HepG2 (cell line): ENCODE measurements at regions not wholly inside any gene's neighbourhood (a gene's known extent, or its start where the extent isn't known, plus 50 kb on each side); places are given as distances from the start of the nearest gene placed in this dataset.

Experiments
- ATAC-seq: fragments of 200-7000 bp; cut with Tn5 transposase; 3 replicates; pipeline ENCODE4 v1.9.1; 2020; ENCODE audit warnings: mild to moderate bottlenecking, moderate library complexity
- BruUV-seq: library from RNA; stranded (reverse); fragments of 400-500 nt; replicated peaks from 2 replicates; lab custom pipeline; 2021; lab: Mats Ljungman, UMichigan
- CTCF ChIA-PET: fragments of 300-600 bp; formaldehyde crosslinking; extraction: SDS; loops from one replicate; lab custom pipeline; 2021; ENCODE audit warnings: low total read pairs, inconsistent platforms, low intra/inter-chr PET ratio; lab: Yijun Ruan, JAX
- POLR2A ChIA-PET: fragments of 350-600 bp; sonication (Branson Sonifier 250); formaldehyde crosslinking; loops from one replicate; lab custom pipeline; 2020; ENCODE audit warnings: antibody characterized with exemption, inconsistent platforms; lab: Yijun Ruan, JAX
- DNase-seq: peaks from one replicate; pipeline ENCODE4 v3.0.0-alpha.2; 2015; ENCODE audit warnings: low spot score
- FAIRE-seq: peaks from 3 replicates; lab custom pipeline; 2011; peaks lifted over from hg19 to GRCh38; lab: Jason Lieb, UNC
- H2AFZ ChIP-seq: one replicate; pipeline ENCODE4 v1.6.1; 2011; ENCODE audit warnings: low read length, inconsistent platforms
- H3K27ac ChIP-seq: fragments of 300-600 bp; 3 replicates; pipeline ENCODE4 v1.8.0; 2011; ENCODE audit warnings: mixed run types, mild to moderate bottlenecking, mixed read lengths, low read length, inconsistent platforms; ENCODE audit not compliant: insufficient read depth; ENCODE audit errors: extremely low read length
- H3K27me3 ChIP-seq, 2 experiments: fragments of 200-600 bp in 1 of 2; 2 replicates in 1 of 2; 3 replicates in 1 of 2; pipeline versions ENCODE4 v1.6.0 to v1.8.0; 2011; ENCODE audit warnings: low read length in 2 of 2, mild to moderate bottlenecking in 2 of 2, moderate library complexity in 2 of 2, inconsistent platforms in 1 of 2; ENCODE audit not compliant: insufficient read depth in 2 of 2, control insufficient read depth in 1 of 2
- H3K36me3 ChIP-seq, 2 experiments: fragments of 200-600 bp in 1 of 2; replicated peaks in 1 of 2; 2 replicates in 1 of 2; 3 replicates in 1 of 2; pipeline versions ENCODE4 v1.5.1 to v1.8.0; 2011; ENCODE audit warnings: low read length in 2 of 2, inconsistent platforms in 1 of 2; ENCODE audit not compliant: insufficient read depth in 2 of 2, control insufficient read depth in 1 of 2
- H3K4me1 ChIP-seq: 2 replicates; pipeline ENCODE4 v1.5.1; 2012; ENCODE audit warnings: low read length, inconsistent platforms; ENCODE audit not compliant: insufficient read depth
- H3K4me2 ChIP-seq: 2 replicates; pipeline ENCODE4 v1.6.0; 2011; ENCODE audit warnings: low read depth, low read length, inconsistent platforms
- H3K4me3 ChIP-seq, 3 experiments: fragments of 200-600 bp in 1 of 3; sonication (generic), shearing (Covaris generic) in 1 of 3; replicated peaks in 1 of 3; 2 replicates each; pipeline ENCODE4 v1.5.1; 2011 to 2016; ENCODE audit warnings: low read length in 3 of 3, inconsistent platforms in 2 of 3, low read depth in 2 of 3, mild to moderate bottlenecking in 2 of 3, control low read depth in 1 of 3, mixed read lengths in 1 of 3; ENCODE audit not compliant: insufficient read depth in 1 of 3
- H3K79me2 ChIP-seq: one replicate; pipeline ENCODE4 v1.6.1; 2011; ENCODE audit warnings: low read length, inconsistent platforms; ENCODE audit not compliant: insufficient read depth
- H3K9ac ChIP-seq: 2 replicates; pipeline ENCODE4 v1.6.0; 2011; ENCODE audit warnings: mild to moderate bottlenecking, low read depth, low read length, inconsistent platforms; ENCODE audit not compliant: insufficient read depth
- H3K9me3 ChIP-seq: 2 replicates; pipeline ENCODE4 v1.5.1; 2012; ENCODE audit warnings: mild to moderate bottlenecking, low read length
- H4K20me1 ChIP-seq: 2 replicates; pipeline ENCODE4 v1.6.0; 2011; ENCODE audit warnings: inconsistent platforms, mild to moderate bottlenecking, low read length, moderate library complexity; ENCODE audit not compliant: insufficient read depth
- GFI1 ChIP-seq: sonication (generic); formaldehyde crosslinking; IDR thresholded peaks from 2 replicates; pipeline ENCODE4 v1.5.0; 2020; ENCODE audit warnings: missing genetic modification reagents, mild to moderate bottlenecking, borderline replicate concordance
- RNF2 ChIP-seq: fragments of 450-650 bp; conservative IDR thresholded peaks from 2 replicates; pipeline ENCODE4 v1.6.1; 2016; ENCODE audit warnings: low read depth
- SNAI1 ChIP-seq: sonication (generic); formaldehyde crosslinking; IDR thresholded peaks from 2 replicates; pipeline ENCODE4 v1.5.0; 2020; ENCODE audit warnings: mild to moderate bottlenecking, missing genetic modification reagents, borderline replicate concordance
- SOX5 ChIP-seq: IDR thresholded peaks from 2 replicates; pipeline ENCODE4 v1.6.1; 2016; ENCODE audit warnings: borderline replicate concordance
- ZBTB20 ChIP-seq: sonication (generic); formaldehyde crosslinking; IDR thresholded peaks from 2 replicates; pipeline ENCODE4 v1.8.1; 2023; ENCODE audit warnings: missing genetic modification reagents, low read depth, mild to moderate bottlenecking, borderline replicate concordance
- ZNF260 ChIP-seq: sonication (generic); formaldehyde crosslinking; IDR thresholded peaks from 2 replicates; pipeline ENCODE4 v1.4.0; 2020; ENCODE audit warnings: missing genetic modification reagents, low read depth, mild to moderate bottlenecking, borderline replicate concordance
- ZNF335 ChIP-seq: sonication (generic); formaldehyde crosslinking; IDR thresholded peaks from 2 replicates; pipeline ENCODE4 v1.4.0; 2020; ENCODE audit warnings: missing genetic modification reagents
- ZNF343 ChIP-seq: sonication (generic); formaldehyde crosslinking; IDR thresholded peaks from 2 replicates; pipeline ENCODE4 v1.4.0; 2020; ENCODE audit warnings: mild to moderate bottlenecking, missing genetic modification reagents
- WGBS: methylation state at CpG from one replicate; pipeline ENCODE4 v1.1.6; 2017; ENCODE audit warnings: low lambda C conversion rate; 5-methylcytosine and 5-hydroxymethylcytosine counted together
- in situ Hi-C: cut with HindIII; loops from 2 replicates; pipeline ENCODE4 v1.10.0; 2017; ENCODE audit warnings: low pct_unique_long_range_greater_than_20kb; ENCODE audit not compliant: extremely low pct_ligation_motif_present
- intact Hi-C: fragments of 100-400 bp; cut with micrococcal nuclease; formaldehyde crosslinking; loops from one replicate; pipeline ENCODE4 v1.10.0; 2022; ENCODE audit not compliant: unreplicated experiment
- TF ChIP-seq, protein P1 (sequence below): sonication (generic); formaldehyde crosslinking; IDR thresholded peaks from 2 replicates; pipeline ENCODE4 v1.4.0; 2020; ENCODE audit warnings: mild to moderate bottlenecking, missing genetic modification reagents
- TF ChIP-seq, protein P2 (sequence below): sonication (generic); formaldehyde crosslinking; IDR thresholded peaks from 2 replicates; pipeline ENCODE4 v1.4.0; 2020; ENCODE audit warnings: missing genetic modification reagents
- TF ChIP-seq, protein P3 (sequence below): sonication (generic); formaldehyde crosslinking; conservative IDR thresholded peaks from 2 replicates; pipeline ENCODE4 v1.8.0; 2022; ENCODE audit warnings: low read depth, missing genetic modification reagents
- TF ChIP-seq, protein P4 (sequence below): sonication (generic); formaldehyde crosslinking; IDR thresholded peaks from 2 replicates; pipeline ENCODE4 v1.5.0; 2020; ENCODE audit warnings: missing genetic modification reagents

DNA sequence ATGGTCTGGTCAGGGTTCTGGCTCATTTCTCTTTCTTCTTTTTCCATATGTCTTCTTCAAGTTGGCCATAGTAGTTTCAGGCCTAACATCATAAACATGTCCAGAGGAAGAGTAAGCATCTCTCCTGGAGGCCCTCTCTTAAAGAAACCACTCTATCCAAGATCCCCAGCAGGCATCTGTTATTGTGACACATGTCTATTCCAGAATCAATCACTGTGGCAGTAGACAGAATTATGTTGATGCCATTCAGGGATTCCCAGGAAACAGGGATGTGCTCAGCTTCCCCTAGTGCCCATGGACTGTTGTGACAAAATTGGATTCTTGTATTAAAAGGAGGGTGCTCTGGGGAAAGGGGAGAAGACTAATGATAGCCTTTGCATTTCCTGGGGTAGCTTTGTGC, 224.0 kb downstream of the HNRNPD start (continued):
- no peak for TF ChIP-seq ZNF335 (CRISPR knock-in tag)
- no peak for TF ChIP-seq ZNF260 (CRISPR knock-in tag)
- no peak for TF ChIP-seq ZNF343 (CRISPR knock-in tag)
- TF ChIP-seq, protein P1, sequence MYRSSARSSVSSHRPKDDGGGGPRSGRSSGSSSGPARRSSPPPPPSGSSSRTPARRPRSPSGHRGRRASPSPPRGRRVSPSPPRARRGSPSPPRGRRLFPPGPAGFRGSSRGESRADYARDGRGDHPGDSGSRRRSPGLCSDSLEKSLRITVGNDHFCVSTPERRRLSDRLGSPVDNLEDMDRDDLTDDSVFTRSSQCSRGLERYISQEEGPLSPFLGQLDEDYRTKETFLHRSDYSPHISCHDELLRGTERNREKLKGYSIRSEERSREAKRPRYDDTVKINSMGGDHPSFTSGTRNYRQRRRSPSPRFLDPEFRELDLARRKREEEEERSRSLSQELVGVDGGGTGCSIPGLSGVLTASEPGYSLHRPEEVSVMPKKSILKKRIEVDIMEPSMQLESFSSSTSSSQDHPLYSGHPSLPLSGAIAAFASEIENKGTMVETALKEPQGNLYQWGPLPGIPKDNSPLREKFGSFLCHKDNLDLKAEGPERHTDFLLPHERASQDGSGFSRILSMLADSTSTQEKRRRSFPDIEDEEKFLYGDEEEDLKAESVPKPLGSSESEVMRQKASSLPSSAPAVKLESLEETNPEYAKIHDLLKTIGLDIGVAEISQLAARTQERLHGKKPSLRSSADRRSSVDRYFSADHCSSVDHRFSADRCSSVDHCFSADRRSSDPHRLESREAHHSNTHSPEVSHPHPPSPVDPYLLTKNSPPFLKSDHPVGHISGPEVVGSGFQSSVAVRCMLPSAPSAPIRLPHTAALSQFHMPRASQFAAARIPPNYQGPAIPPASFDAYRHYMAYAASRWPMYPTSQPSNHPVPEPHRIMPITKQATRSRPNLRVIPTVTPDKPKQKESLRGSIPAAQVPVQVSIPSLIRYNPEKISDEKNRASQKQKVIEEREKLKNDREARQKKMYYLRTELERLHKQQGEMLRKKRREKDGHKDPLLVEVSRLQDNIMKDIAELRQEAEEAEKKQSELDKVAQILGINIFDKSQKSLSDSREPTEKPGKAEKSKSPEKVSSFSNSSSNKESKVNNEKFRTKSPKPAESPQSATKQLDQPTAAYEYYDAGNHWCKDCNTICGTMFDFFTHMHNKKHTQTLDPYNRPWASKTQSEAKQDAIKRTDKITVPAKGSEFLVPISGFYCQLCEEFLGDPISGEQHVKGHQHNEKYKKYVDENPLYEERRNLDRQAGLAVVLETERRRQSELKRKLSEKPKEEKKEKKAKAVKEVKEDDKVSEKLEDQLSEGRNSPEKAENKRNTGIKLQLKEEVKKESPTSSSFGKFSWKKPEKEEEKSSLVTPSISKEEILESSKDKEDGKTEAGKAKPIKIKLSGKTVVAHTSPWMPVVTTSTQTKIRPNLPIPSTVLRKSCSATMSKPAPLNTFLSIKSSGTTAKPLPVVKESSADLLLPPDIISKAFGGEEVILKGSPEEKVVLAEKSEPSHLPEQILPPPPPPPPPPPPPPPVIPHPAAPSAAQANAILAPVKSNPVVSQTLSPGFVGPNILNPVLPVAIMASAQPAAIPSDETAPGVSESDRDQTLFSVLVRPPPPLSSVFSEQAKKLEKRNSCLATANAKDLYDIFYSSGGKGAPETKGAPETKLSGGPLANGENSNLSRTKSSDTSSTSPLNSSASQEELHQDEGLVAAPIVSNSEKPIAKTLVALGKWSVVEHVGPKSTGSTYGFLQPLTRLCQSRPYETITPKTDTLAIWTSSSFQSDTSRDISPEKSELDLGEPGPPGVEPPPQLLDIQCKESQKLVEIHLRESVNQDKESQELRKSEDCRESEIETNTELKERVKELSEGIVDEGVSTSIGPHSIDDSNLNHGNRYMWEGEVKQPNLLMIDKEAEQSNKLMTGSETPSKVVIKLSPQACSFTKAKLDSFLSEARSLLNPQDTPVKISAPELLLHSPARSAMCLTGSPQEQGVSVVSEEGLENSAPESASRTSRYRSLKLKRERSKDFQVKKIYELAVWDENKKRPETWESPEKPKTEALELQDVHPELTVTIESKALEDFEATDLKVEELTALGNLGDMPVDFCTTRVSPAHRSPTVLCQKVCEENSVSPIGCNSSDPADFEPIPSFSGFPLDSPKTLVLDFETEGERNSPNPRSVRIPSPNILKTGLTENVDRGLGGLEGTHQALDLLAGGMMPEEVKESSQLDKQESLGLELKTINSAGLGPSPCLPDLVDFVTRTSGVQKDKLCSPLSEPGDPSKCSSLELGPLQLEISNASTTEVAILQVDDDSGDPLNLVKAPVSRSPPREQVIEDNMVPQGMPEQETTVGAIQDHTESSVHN (CRISPR knock-in tag), result no peak
- TF ChIP-seq SOX5 (CRISPR knock-in tag), result no peak
- no peak for TF ChIP-seq RNF2
- TF ChIP-seq, all 625 proteins: peak for 0

DNA sequence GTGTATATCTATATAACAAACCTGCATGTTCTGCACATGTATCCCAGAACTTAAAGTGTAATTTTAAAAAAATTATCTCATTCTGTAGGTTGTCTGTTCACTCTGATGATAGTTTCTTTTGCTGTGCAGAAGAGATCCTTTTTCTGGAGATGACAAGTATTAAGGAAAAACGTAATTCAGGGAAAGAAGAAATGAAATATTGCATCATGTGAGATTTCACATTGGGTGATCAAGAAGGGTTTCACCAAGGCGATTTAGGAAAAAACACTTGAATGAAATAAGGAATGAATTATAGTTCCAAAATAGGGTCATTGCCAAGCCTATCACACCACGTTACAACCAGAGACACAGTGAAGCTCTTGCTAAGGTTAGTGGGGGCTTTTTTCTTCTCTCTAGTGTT, 227.9 kb downstream of the HNRNPD start:
- no peak overlapping the region for H3K4me2 ChIP-seq
- ATAC-seq (no peak), DNase-seq (no peak), FAIRE-seq (no peak)
- CTCF ChIA-PET, result no interaction called here
- no peaks in the 10 kb centered on the region for H3K9me3 ChIP-seq
- H3K27ac ChIP-seq, result no peak overlapping the region
- in situ Hi-C loops (no loop called here), intact Hi-C loops (no loop called here)
- H3K4me3 ChIP-seq, result no peak overlapping the region
- POLR2A ChIA-PET, result no interaction called here
- H3K36me3 ChIP-seq, result no peaks in the 10 kb centered on the region
- no peaks in the 10 kb centered on the region for H3K27me3 ChIP-seq
- no TSS peak for BruUV-seq
- H4K20me1 ChIP-seq, result no peaks in the 10 kb centered on the region
- H3K4me1 ChIP-seq, result no peaks in the 10 kb centered on the region
- no peak overlapping the region for H2AFZ ChIP-seq
- no peak overlapping the region for H3K9ac ChIP-seq
- under 1% methylated on average over 3 of the region's 3 CpGs for WGBS
- no peaks in the 10 kb centered on the region for H3K79me2 ChIP-seq
- TF ChIP-seq, protein P2, sequence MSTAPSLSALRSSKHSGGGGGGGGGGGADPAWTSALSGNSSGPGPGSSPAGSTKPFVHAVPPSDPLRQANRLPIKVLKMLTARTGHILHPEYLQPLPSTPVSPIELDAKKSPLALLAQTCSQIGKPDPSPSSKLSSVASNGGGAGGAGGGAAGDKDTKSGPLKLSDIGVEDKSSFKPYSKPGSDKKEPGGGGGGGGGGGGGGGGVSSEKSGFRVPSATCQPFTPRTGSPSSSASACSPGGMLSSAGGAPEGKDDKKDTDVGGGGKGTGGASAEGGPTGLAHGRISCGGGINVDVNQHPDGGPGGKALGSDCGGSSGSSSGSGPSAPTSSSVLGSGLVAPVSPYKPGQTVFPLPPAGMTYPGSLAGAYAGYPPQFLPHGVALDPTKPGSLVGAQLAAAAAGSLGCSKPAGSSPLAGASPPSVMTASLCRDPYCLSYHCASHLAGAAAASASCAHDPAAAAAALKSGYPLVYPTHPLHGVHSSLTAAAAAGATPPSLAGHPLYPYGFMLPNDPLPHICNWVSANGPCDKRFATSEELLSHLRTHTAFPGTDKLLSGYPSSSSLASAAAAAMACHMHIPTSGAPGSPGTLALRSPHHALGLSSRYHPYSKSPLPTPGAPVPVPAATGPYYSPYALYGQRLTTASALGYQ, result no peak
- no peak for TF ChIP-seq ZBTB20
- TF ChIP-seq, protein P3, sequence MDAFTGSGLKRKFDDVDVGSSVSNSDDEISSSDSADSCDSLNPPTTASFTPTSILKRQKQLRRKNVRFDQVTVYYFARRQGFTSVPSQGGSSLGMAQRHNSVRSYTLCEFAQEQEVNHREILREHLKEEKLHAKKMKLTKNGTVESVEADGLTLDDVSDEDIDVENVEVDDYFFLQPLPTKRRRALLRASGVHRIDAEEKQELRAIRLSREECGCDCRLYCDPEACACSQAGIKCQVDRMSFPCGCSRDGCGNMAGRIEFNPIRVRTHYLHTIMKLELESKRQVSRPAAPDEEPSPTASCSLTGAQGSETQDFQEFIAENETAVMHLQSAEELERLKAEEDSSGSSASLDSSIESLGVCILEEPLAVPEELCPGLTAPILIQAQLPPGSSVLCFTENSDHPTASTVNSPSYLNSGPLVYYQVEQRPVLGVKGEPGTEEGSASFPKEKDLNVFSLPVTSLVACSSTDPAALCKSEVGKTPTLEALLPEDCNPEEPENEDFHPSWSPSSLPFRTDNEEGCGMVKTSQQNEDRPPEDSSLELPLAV (CRISPR knock-in tag), result no peak
- TF ChIP-seq GFI1 (CRISPR knock-in tag), result no peak
- no peak for TF ChIP-seq SNAI1
- TF ChIP-seq, protein P4, sequence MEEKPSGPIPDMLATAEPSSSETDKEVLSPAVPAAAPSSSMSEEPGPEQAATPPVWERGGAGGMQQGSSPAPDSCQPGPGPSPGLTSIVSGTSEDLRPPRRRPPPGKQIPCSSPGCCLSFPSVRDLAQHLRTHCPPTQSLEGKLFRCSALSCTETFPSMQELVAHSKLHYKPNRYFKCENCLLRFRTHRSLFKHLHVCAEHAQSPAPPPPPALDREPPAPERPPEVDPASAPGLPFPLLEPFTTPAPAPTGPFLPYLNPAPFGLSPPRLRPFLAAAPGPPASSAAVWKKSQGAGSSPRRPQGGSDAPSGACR (CRISPR knock-in tag), result no peak
